Trophoblast cell (in vitro differentiated cells and primary cell): ENCODE measurements at regions not wholly inside any gene's neighbourhood (a gene's known extent, or its start where the extent isn't known, plus 50 kb on each side); places are given as distances from the start of the nearest gene placed in this dataset.
"Not testable (repeated sequence)": the region's sequence is repeated elsewhere in the genome, so short reads cannot be mapped to it uniquely, and the experiment has no call there.

Source experiments
- DNase-seq, 2 donors: peaks; one replicate each; pipeline ENCODE4 v3.0.0-alpha.2; 2016
- H2AFZ ChIP-seq: 2 replicates; pipeline ENCODE4 v1.6.1; 2013; ENCODE audit warnings: low read length, moderate library complexity, mild to moderate bottlenecking; ENCODE audit not compliant: insufficient read depth, poor library complexity
- H2AK5ac ChIP-seq: 2 replicates; pipeline ENCODE4 v1.6.1; 2013; ENCODE audit warnings: mild to moderate bottlenecking, low read length
- H2BK120ac ChIP-seq: 2 replicates; pipeline ENCODE4 v1.6.1; 2013; ENCODE audit warnings: low read length, mild to moderate bottlenecking, moderate library complexity; ENCODE audit not compliant: insufficient read depth, poor library complexity
- H2BK12ac ChIP-seq: 2 replicates; pipeline ENCODE4 v1.6.1; 2013; ENCODE audit warnings: mild to moderate bottlenecking, low read length, moderate library complexity
- H2BK5ac ChIP-seq: 2 replicates; pipeline ENCODE4 v1.6.1; 2013; ENCODE audit warnings: low read length, low read depth, moderate library complexity, mild to moderate bottlenecking; ENCODE audit not compliant: poor library complexity
- H3K14ac ChIP-seq: 2 replicates; pipeline ENCODE4 v1.6.1; 2013; ENCODE audit warnings: mild to moderate bottlenecking, low read length
- H3K18ac ChIP-seq: 2 replicates; pipeline ENCODE4 v1.6.1; 2013; ENCODE audit warnings: mild to moderate bottlenecking, low read length
- H3K23ac ChIP-seq: 2 replicates; pipeline ENCODE4 v1.6.1; 2013; ENCODE audit warnings: low read length
- H3K27ac ChIP-seq: 2 replicates; pipeline ENCODE4 v1.5.1; 2013; ENCODE audit warnings: low read depth, mild to moderate bottlenecking, inconsistent platforms, low read length, moderate library complexity
- H3K27me3 ChIP-seq: 2 replicates; pipeline ENCODE4 v1.6.1; 2013; ENCODE audit warnings: inconsistent platforms, mild to moderate bottlenecking, low read length, moderate library complexity; ENCODE audit not compliant: insufficient read depth
- H3K36me3 ChIP-seq, 2 experiments: 1 replicate in 1 of 2; 2 replicates in 1 of 2; pipeline ENCODE4 v1.6.1; 2013; ENCODE audit warnings: low read length in 2 of 2, mild to moderate bottlenecking in 2 of 2, moderate library complexity in 1 of 2; ENCODE audit not compliant: insufficient read depth in 2 of 2, control insufficient read depth in 1 of 2
- H3K4ac ChIP-seq: 2 replicates; pipeline ENCODE4 v1.6.1; 2013; ENCODE audit warnings: low read depth, mild to moderate bottlenecking, low read length, moderate library complexity
- H3K4me1 ChIP-seq, 2 experiments: 1 replicate in 1 of 2; 2 replicates in 1 of 2; pipeline ENCODE4 v1.6.1; 2013; ENCODE audit warnings: low read length in 2 of 2, mild to moderate bottlenecking in 2 of 2, moderate library complexity in 1 of 2; ENCODE audit not compliant: insufficient read depth in 2 of 2, control insufficient read depth in 1 of 2
- H3K4me2 ChIP-seq: 2 replicates; pipeline ENCODE4 v1.6.1; 2013; ENCODE audit warnings: inconsistent platforms, mild to moderate bottlenecking, low read length, moderate library complexity
- H3K4me3 ChIP-seq: 2 replicates; pipeline ENCODE4 v1.5.1; 2013; ENCODE audit warnings: mild to moderate bottlenecking, low read depth, low read length, inconsistent platforms
- H3K79me1 ChIP-seq: one replicate; pipeline ENCODE4 v1.6.1; 2013; ENCODE audit warnings: low read length
- H3K79me2 ChIP-seq: 2 replicates; pipeline ENCODE4 v1.6.1; 2013; ENCODE audit warnings: low read length, mild to moderate bottlenecking; ENCODE audit not compliant: control insufficient read depth, insufficient read depth, poor library complexity
- H3K9ac ChIP-seq: 2 replicates; pipeline ENCODE4 v1.6.1; 2013; ENCODE audit warnings: mild to moderate bottlenecking, low read length
- H3K9me3 ChIP-seq: 2 replicates; pipeline ENCODE4 v1.6.1; 2013; ENCODE audit warnings: low read depth, mild to moderate bottlenecking, control low read depth, inconsistent platforms, low read length; ENCODE audit not compliant: insufficient read depth
- H4K12ac ChIP-seq: 2 replicates; pipeline ENCODE4 v1.6.1; 2013; ENCODE audit warnings: low read depth, mild to moderate bottlenecking, low read length, moderate library complexity
- H4K8ac ChIP-seq: 2 replicates; pipeline ENCODE4 v1.6.1; 2013; ENCODE audit warnings: low read depth, mild to moderate bottlenecking, low read length, moderate library complexity
- H4K91ac ChIP-seq: one replicate; pipeline ENCODE4 v1.6.1; 2013; ENCODE audit warnings: low read depth, mild to moderate bottlenecking, low read length, moderate library complexity
- WGBS: extraction: QIAGEN DNeasy Blood & Tissue Kit; methylation state at CpG from one replicate; pipeline ENCODE4 v1.1.7; 2013; ENCODE audit warnings: missing lambda C conversion rate; ENCODE audit not compliant: insufficient read length, insufficient coverage; ENCODE audit errors: extremely low coverage; 5-methylcytosine and 5-hydroxymethylcytosine counted together

- not testable (repeated sequence) for H4K91ac ChIP-seq, H3K79me2 ChIP-seq, H3K4me3 ChIP-seq, H3K79me1 ChIP-seq, H2AFZ ChIP-seq, DNase-seq, H3K9ac ChIP-seq, H3K9me3 ChIP-seq, H3K4me1 ChIP-seq, H2BK12ac ChIP-seq, H3K18ac ChIP-seq, H3K36me3 ChIP-seq, H4K8ac ChIP-seq, H2BK5ac ChIP-seq, H2AK5ac ChIP-seq, H3K27ac ChIP-seq, H3K4ac ChIP-seq, H3K4me2 ChIP-seq, H2BK120ac ChIP-seq, H3K27me3 ChIP-seq, H4K12ac ChIP-seq, H3K14ac ChIP-seq, H3K23ac ChIP-seq
- no CpG with 5 or more reads among the region's 3 CpGs for WGBS
Observed at GRCh38 chr2:87417742-87418567, 329.9 kb upstream of the PLGLB2 start.

GRCh38 chr2:87418823-87419822, 328.8 kb upstream of the PLGLB2 start:
- no CpG with 5 or more reads among the region's 9 CpGs for WGBS
- H3K27me3 ChIP-seq, H3K4me2 ChIP-seq, H3K9me3 ChIP-seq, H2BK5ac ChIP-seq, H4K8ac ChIP-seq, H4K12ac ChIP-seq, H3K9ac ChIP-seq, H2BK12ac ChIP-seq, H3K36me3 ChIP-seq, H3K79me2 ChIP-seq, H3K18ac ChIP-seq, H3K79me1 ChIP-seq, H3K23ac ChIP-seq, H2AFZ ChIP-seq, H3K4me1 ChIP-seq, H3K4ac ChIP-seq, H3K4me3 ChIP-seq, H3K27ac ChIP-seq, H3K14ac ChIP-seq, H2BK120ac ChIP-seq, H2AK5ac ChIP-seq, DNase-seq, H4K91ac ChIP-seq: not testable (repeated sequence)

- H2BK5ac ChIP-seq, H3K27me3 ChIP-seq, H3K36me3 ChIP-seq, H3K23ac ChIP-seq, H2BK120ac ChIP-seq, H3K18ac ChIP-seq, H4K91ac ChIP-seq, H3K4me3 ChIP-seq, H3K9me3 ChIP-seq, H3K79me1 ChIP-seq, H4K8ac ChIP-seq, H3K4ac ChIP-seq, H3K14ac ChIP-seq, H3K4me2 ChIP-seq, H3K79me2 ChIP-seq, H2AK5ac ChIP-seq, H3K9ac ChIP-seq, H2AFZ ChIP-seq, H3K27ac ChIP-seq, H4K12ac ChIP-seq, H2BK12ac ChIP-seq, H3K4me1 ChIP-seq, DNase-seq: not testable (repeated sequence)
- no CpG with 5 or more reads among the region's 5 CpGs for WGBS
Observed at GRCh38 chr2:87419980-87420379, 327.9 kb upstream of the PLGLB2 start.

GRCh38 chr2:87420954-87421353, 326.9 kb upstream of the PLGLB2 start:
- H3K79me1 ChIP-seq, H3K4me3 ChIP-seq, H2AK5ac ChIP-seq, H2BK5ac ChIP-seq, H3K27ac ChIP-seq, H3K27me3 ChIP-seq, H3K23ac ChIP-seq, H3K18ac ChIP-seq, H3K14ac ChIP-seq, H4K91ac ChIP-seq, H4K8ac ChIP-seq, H3K36me3 ChIP-seq, H2AFZ ChIP-seq, H2BK12ac ChIP-seq, H4K12ac ChIP-seq, DNase-seq, H2BK120ac ChIP-seq, H3K79me2 ChIP-seq, H3K9me3 ChIP-seq, H3K9ac ChIP-seq, H3K4me2 ChIP-seq, H3K4ac ChIP-seq, H3K4me1 ChIP-seq: not testable (repeated sequence)
- no CpG with 5 or more reads among the region's 4 CpGs for WGBS
